ENCODE measurements at regions not wholly inside any gene's neighbourhood (a gene's known extent, or its start where the extent isn't known, plus 50 kb on each side); places are given as distances from the start of the nearest gene placed in this dataset.
A peak's percentile ranks its signal among the peaks of the same experiment; 100 is the strongest.

DNA sequence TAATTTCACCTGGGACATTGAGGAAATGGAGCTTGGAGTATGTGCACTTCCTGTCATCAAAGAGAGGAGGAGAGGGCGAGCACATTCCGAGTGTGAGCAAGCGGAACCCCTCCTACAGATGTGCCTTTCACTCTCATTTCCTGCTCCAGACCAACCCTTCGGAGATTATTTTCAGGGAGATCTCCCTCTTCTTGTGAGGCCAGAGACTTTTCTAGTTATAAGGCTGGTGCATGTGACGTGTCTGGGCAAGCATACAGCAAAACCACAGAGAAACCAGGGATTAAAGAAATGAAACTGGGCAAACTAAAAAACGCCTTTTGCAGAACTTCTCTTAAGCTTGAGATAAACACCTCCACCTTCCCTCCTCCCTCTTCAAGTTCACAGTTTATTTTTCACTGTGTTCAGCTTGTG is 409.2 kb upstream of the TCF4 start:
- no peak for FAIRE-seq
- WGBS (ENCODE audit: insufficient coverage, low coverage, missing lambda C conversion rate), result 49% methylated on average over 2 of the region's 6 CpGs
- BruUV-seq (replicated peaks), result no TSS peak
- no peaks in the 10 kb centered on the region for H3K79me2 ChIP-seq (ENCODE audit: control insufficient read depth, insufficient read depth, low read length)
- no peak for ATAC-seq
- intact Hi-C loops (cut with micrococcal nuclease) (no loop called here), in situ Hi-C loops (cut with MboI) (no loop called here)
- ChIA-PET CTCF (ENCODE audit: low intra/inter-chr PET ratio) (no interaction called here), POLR2A (interaction anchor here (1.1 kb wide), 1 partner anchor 15 kb away, joined by 3 read pairs; no protein-coding TSS in a partner anchor)
- H3K9ac ChIP-seq (ENCODE audit: insufficient read depth in 1 of 2, low read depth in 2 of 2, low read length in 2 of 2), result no peak overlapping the region
- no peak for TF ChIP-seq PPARD (CRISPR knock-in tag; IDR thresholded peaks at IDR 0.05)
- peak; percentile 49 for TF ChIP-seq GABPA (tag; conservative IDR thresholded peaks at IDR 0.05; ENCODE audit: low read depth)
- H3K4me2 ChIP-seq (ENCODE audit: insufficient read depth, low read length), result peak overlapping the region; percentile 25; the same call in 1 of the 2 replicates
- no peak overlapping the region for H2AFZ ChIP-seq (ENCODE audit: low read depth, low read length)
- H3K27me3 ChIP-seq (ENCODE audit: control insufficient read depth in 2 of 2, insufficient read depth in 2 of 2, low read length in 2 of 2), result no peaks in the 10 kb centered on the region
- no peaks in the 10 kb centered on the region for H3K9me1 ChIP-seq (ENCODE audit: control insufficient read depth, insufficient read depth, low read length)
- H4K20me1 ChIP-seq (replicated peaks; ENCODE audit: control insufficient read depth, insufficient read depth, low read length), result no peaks in the 10 kb centered on the region
- no peak for DNase-seq (ENCODE audit: extremely low read depth in 1 of 4, low spot score in 3 of 4)
- no peak overlapping the region for H3K27ac ChIP-seq (ENCODE audit: extremely low read depth, low read depth, low read length)
- H3K4me3 ChIP-seq, result no peak overlapping the region
- peaks cover 0 to 15% of the 10 kb centered on the region in 2 experiments; a peak in 3 of 5 replicates for H3K4me1 ChIP-seq (replicated peaks in 1 of 2; ENCODE audit: control insufficient read depth in 2 of 2, insufficient read depth in 2 of 2, low read length in 2 of 2)
- no peaks in the 10 kb centered on the region for H3K36me3 ChIP-seq (ENCODE audit: control insufficient read depth, insufficient read depth, low read length)
- no peaks in the 10 kb centered on the region for H3K9me3 ChIP-seq (replicated peaks; ENCODE audit: control insufficient read depth, insufficient read depth, low read depth, low read length)

GRCh38 chr18:55996717-55997116 is 408.7 kb upstream of the TCF4 start:
- 0 out of 2 replicates have a peak, but pooled peaks have one; percentile 17 for TF ChIP-seq MAFG (tag; conservative IDR thresholded peaks at IDR 0.05)
- peak; percentile 29; the same call in 1 of the 2 replicates for TF ChIP-seq NFE2 (IDR thresholded peaks at IDR 0.05; ENCODE audit: low read depth)
- peak; percentile 36; the same call in 1 of the 2 replicates for TF ChIP-seq C11orf30 (IDR thresholded peaks at IDR 0.05; ENCODE audit: low read depth)
- no peak for TF ChIP-seq NCOR1 (IDR thresholded peaks at IDR 0.05)
- TF ChIP-seq ZNF316 (IDR thresholded peaks at IDR 0.05), result 0 out of 2 replicates have a peak, but pooled peaks have one; percentile 27
- TF ChIP-seq MEIS2 (IDR thresholded peaks at IDR 0.05; ENCODE audit: partially characterized antibody), result peak; percentile 23
- WGBS (ENCODE audit: insufficient coverage, low coverage, missing lambda C conversion rate), result 5% methylated on average over 5 of the region's 5 CpGs
- Histone ChIP-seq H3K27ac (ENCODE audit: extremely low read depth, low read depth, low read length) (no peak overlapping the region), H4K20me1 (replicated peaks; ENCODE audit: control insufficient read depth, insufficient read depth, low read length) (no peaks in the 10 kb centered on the region), H3K27me3 (ENCODE audit: control insufficient read depth in 2 of 2, insufficient read depth in 2 of 2, low read length in 2 of 2) (no peaks in the 10 kb centered on the region), H3K9me3 (replicated peaks; ENCODE audit: control insufficient read depth, insufficient read depth, low read depth, low read length) (no peaks in the 10 kb centered on the region), H3K4me2 (ENCODE audit: insufficient read depth, low read length) (peak overlapping the region; percentile 25; the same call in 1 of the 2 replicates), H2AFZ (ENCODE audit: low read depth, low read length) (peak overlapping the region; percentile 16; the same call in 1 of the 2 replicates), H3K9ac (ENCODE audit: insufficient read depth in 1 of 2, low read depth in 2 of 2, low read length in 2 of 2) (no peak overlapping the region), H3K4me1 (replicated peaks in 1 of 2; ENCODE audit: control insufficient read depth in 2 of 2, insufficient read depth in 2 of 2, low read length in 2 of 2) (peaks cover 0 to 15% of the 10 kb centered on the region in 2 experiments; a peak in 3 of 5 replicates), H3K9me1 (ENCODE audit: control insufficient read depth, insufficient read depth, low read length) (no peaks in the 10 kb centered on the region), H3K79me2 (ENCODE audit: control insufficient read depth, insufficient read depth, low read length) (no peaks in the 10 kb centered on the region), H3K36me3 (ENCODE audit: control insufficient read depth, insufficient read depth, low read length) (no peaks in the 10 kb centered on the region), H3K4me3 (no peak overlapping the region)
- DNase-seq (ENCODE audit: extremely low read depth in 1 of 4, low spot score in 3 of 4), result no peak
- intact Hi-C loops (cut with micrococcal nuclease), result no loop called here
- no peak; the same call in 2 of the 3 replicates for ATAC-seq
- ChIA-PET POLR2A (interaction anchor here (1.1 kb wide), 1 partner anchor 14 kb away, joined by 3 read pairs; no protein-coding TSS in a partner anchor), CTCF (ENCODE audit: low intra/inter-chr PET ratio) (no interaction called here)
- peak; percentile 26 for FAIRE-seq
- in situ Hi-C loops (cut with MboI), result no loop called here
- BruUV-seq (replicated peaks), result no TSS peak
